ENCODE measurements at regions not wholly inside any gene's neighbourhood (a gene's known extent, or its start where the extent isn't known, plus 50 kb on each side); places are given as distances from the start of the nearest gene placed in this dataset.

GRCh38 chr11:104623518-104623917 lies 274.7 kb downstream of the CASP12 start:
- Histone ChIP-seq H3K4me3 (no peak overlapping the region), H3K4me1 (peaks cover 0 to 7% (median 3%) of the 10 kb centered on the region in 4 donors), H3K27ac (no peak overlapping the region), H3K36me3 (no peaks in the 10 kb centered on the region), H3K27me3 (no peaks in the 10 kb centered on the region), H3K9me3 (no peaks in the 10 kb centered on the region)
- TF ChIP-seq POLR2A (IDR thresholded peaks at IDR 0.05): no peak
- TF ChIP-seq EP300 (IDR thresholded peaks at IDR 0.05): no peak
- no peak for TF ChIP-seq CTCF (IDR thresholded peaks at IDR 0.05)
- TF ChIP-seq POLR2AphosphoS5 (IDR thresholded peaks at IDR 0.05): no peak
- DNase-seq: no peak
- intact Hi-C loops (cut with DNase I): no loop called here
- 83 to 92% methylated on average over 1 of the region's 1 CpG for WGBS, 2 donors

GRCh38 chr11:104620991-104621390 lies 277.3 kb downstream of the CASP12 start:
- TF ChIP-seq POLR2A (IDR thresholded peaks at IDR 0.05) (no peak), CTCF (IDR thresholded peaks at IDR 0.05) (no peak), POLR2AphosphoS5 (IDR thresholded peaks at IDR 0.05) (no peak), EP300 (IDR thresholded peaks at IDR 0.05) (no peak)
- Histone ChIP-seq H3K27me3 (no peaks in the 10 kb centered on the region), H3K27ac (no peak overlapping the region), H3K4me1 (peaks cover 0 to 7% (median 3%) of the 10 kb centered on the region in 4 donors), H3K9me3 (no peaks in the 10 kb centered on the region), H3K4me3 (no peak overlapping the region), H3K36me3 (no peaks in the 10 kb centered on the region)
- 76 to 87% methylated on average over 1 of the region's 1 CpG for WGBS, 2 donors
- no peak for DNase-seq
- intact Hi-C loops (cut with DNase I): no loop called here

GRCh38 chr11:104619751-104620150 lies 278.5 kb downstream of the CASP12 start:
- intact Hi-C loops (cut with DNase I): no loop called here
- H3K36me3 ChIP-seq: no peaks in the 10 kb centered on the region
- no peaks in the 10 kb centered on the region for H3K27me3 ChIP-seq
- no peak overlapping the region for H3K27ac ChIP-seq
- no peaks in the 10 kb centered on the region for H3K4me1 ChIP-seq
- TF ChIP-seq EP300 (IDR thresholded peaks at IDR 0.05) (no peak), CTCF (IDR thresholded peaks at IDR 0.05) (no peak), POLR2AphosphoS5 (IDR thresholded peaks at IDR 0.05) (no peak), POLR2A (IDR thresholded peaks at IDR 0.05) (no peak)
- no peak for DNase-seq
- WGBS, 2 donors: 58 to 64% methylated on average over 3 of the region's 3 CpGs
- H3K4me3 ChIP-seq: no peak overlapping the region
- H3K9me3 ChIP-seq: no peaks in the 10 kb centered on the region

GRCh38 chr11:104618954-104619353 lies 279.3 kb downstream of the CASP12 start:
- Histone ChIP-seq H3K9me3 (no peaks in the 10 kb centered on the region), H3K36me3 (no peaks in the 10 kb centered on the region), H3K4me1 (no peaks in the 10 kb centered on the region), H3K4me3 (no peak overlapping the region), H3K27me3 (no peaks in the 10 kb centered on the region), H3K27ac (no peak overlapping the region)
- 57 to 80% methylated on average over 4 of the region's 4 CpGs for WGBS, 2 donors
- DNase-seq: no peak
- intact Hi-C loops (cut with DNase I): no loop called here
- TF ChIP-seq CTCF (IDR thresholded peaks at IDR 0.05) (no peak), EP300 (IDR thresholded peaks at IDR 0.05) (no peak), POLR2AphosphoS5 (IDR thresholded peaks at IDR 0.05) (no peak), POLR2A (IDR thresholded peaks at IDR 0.05) (no peak)

GRCh38 chr11:104614961-104615360 lies 283.3 kb downstream of the CASP12 start:
- intact Hi-C loops (cut with DNase I): no loop called here
- no peaks in the 10 kb centered on the region for H3K9me3 ChIP-seq

More at GRCh38 chr11:104614961-104615360, 283.3 kb downstream of the CASP12 start:
- Histone ChIP-seq H3K4me3 (no peak overlapping the region), H3K36me3 (no peaks in the 10 kb centered on the region), H3K27me3 (no peaks in the 10 kb centered on the region), H3K27ac (no peak overlapping the region), H3K4me1 (peaks cover 0 to 3% (median 0%) of the 10 kb centered on the region in 4 donors)
- DNase-seq: no peak
- TF ChIP-seq POLR2A (IDR thresholded peaks at IDR 0.05) (no peak), CTCF (IDR thresholded peaks at IDR 0.05) (no peak), POLR2AphosphoS5 (IDR thresholded peaks at IDR 0.05) (no peak), EP300 (IDR thresholded peaks at IDR 0.05) (no peak)
- WGBS, 2 donors: 97 to 98% methylated on average over 1 of the region's 1 CpG
